ENCODE measurements at regions not wholly inside any gene's neighbourhood (a gene's known extent, or its start where the extent isn't known, plus 50 kb on each side); places are given as distances from the start of the nearest gene placed in this dataset.
A peak's percentile ranks its signal among the peaks of the same experiment; 100 is the strongest.

DNA sequence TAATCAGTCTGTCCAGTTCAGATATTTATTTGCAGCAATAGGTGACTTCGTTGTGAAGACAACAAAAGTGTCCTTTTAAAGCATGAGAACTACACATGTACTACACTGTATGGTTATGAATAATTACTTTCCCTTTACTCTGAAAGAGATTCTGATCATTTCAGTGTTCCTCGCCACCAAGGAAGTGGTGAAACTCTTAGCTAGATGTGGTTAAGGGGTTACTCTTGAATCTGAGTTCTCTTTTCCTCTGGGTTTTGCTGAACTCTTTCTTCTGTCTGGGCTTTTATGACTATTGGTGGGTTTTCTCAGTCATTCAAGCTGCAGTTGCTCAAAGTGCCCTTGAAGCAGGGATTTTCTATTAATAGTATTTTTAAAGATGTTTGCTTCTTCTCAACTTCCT is 127.9 kb upstream of the SEM1 start:
- TF ChIP-seq, protein P1, sequence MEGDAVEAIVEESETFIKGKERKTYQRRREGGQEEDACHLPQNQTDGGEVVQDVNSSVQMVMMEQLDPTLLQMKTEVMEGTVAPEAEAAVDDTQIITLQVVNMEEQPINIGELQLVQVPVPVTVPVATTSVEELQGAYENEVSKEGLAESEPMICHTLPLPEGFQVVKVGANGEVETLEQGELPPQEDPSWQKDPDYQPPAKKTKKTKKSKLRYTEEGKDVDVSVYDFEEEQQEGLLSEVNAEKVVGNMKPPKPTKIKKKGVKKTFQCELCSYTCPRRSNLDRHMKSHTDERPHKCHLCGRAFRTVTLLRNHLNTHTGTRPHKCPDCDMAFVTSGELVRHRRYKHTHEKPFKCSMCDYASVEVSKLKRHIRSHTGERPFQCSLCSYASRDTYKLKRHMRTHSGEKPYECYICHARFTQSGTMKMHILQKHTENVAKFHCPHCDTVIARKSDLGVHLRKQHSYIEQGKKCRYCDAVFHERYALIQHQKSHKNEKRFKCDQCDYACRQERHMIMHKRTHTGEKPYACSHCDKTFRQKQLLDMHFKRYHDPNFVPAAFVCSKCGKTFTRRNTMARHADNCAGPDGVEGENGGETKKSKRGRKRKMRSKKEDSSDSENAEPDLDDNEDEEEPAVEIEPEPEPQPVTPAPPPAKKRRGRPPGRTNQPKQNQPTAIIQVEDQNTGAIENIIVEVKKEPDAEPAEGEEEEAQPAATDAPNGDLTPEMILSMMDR (IDR thresholded peaks at IDR 0.05; ENCODE audit: low read depth, low read length, missing control alignments): no peak
- H3K4me3 ChIP-seq (ENCODE audit: low read depth, low read length): no peak overlapping the region
- DNase-seq (ENCODE audit: low read depth): peak; percentile 18

DNA sequence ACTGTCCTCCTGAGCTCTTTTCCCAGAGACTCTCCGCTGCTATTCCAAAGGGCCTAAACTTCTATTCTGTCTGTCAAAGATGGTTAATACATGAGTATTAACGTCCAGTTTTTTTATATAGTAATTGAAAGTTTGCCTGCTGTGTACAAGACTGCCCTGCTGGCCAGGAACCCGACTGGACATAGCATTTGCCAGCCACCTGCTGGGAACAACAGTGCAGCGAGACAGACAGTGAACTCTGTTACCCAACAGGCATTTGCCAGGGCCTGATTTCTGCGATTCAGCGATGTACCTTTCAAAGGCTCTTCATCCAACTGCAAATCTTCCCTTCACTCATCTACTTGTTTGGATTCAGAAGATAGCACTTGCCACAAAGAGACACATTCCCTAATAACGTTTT is 128.8 kb upstream of the SEM1 start:
- no peak overlapping the region for H3K4me3 ChIP-seq (ENCODE audit: low read depth, low read length)
- DNase-seq (ENCODE audit: low read depth): no peak
- TF ChIP-seq, protein P1 (IDR thresholded peaks at IDR 0.05; ENCODE audit: low read depth, low read length, missing control alignments): no peak

DNA sequence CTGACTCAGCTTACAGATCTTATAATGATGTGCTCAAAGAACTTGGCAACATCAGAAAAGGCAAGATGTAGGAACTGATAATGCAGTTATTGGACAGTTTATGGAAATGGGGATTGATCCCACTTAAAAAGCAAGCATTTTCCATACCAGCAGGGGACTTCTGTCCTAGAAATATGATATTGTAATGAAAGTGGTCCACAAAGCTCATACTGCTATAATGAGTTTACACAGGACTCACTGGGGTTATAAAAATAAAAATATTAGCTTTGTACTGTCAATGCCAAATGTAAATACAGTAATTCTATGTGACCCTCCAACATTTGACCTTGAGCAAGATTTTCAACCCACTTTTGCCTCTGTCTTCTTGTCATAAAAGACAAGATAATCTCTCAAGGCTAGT is 145.5 kb upstream of the SEM1 start:
- no peak overlapping the region for H3K4me3 ChIP-seq (ENCODE audit: low read depth, low read length)
- TF ChIP-seq, protein P1 (IDR thresholded peaks at IDR 0.05; ENCODE audit: low read depth, low read length, missing control alignments): no peak
- no peak for DNase-seq (ENCODE audit: low read depth)

DNA sequence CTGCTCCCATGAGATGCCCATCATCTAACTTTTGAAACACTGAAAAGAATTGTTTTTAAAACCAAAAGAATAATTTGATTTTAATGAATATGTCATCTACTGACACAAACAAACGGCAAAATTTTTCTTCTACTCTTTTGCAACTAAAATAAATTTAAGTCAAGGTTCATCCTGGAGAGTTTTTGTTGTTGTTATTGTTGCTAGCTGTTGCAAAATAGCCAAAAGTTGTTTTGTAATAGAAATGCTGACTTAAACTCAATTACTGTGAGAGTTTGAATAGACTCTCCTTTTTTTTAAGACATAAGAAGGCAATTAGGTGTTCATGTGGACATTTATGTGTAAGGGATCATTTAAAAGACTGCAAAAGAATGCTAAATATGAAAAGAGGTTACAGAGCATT is 146.0 kb upstream of the SEM1 start:
- no peak for DNase-seq (ENCODE audit: low read depth)
- TF ChIP-seq, protein P1 (IDR thresholded peaks at IDR 0.05; ENCODE audit: low read depth, low read length, missing control alignments): no peak
- H3K4me3 ChIP-seq (ENCODE audit: low read depth, low read length): no peak overlapping the region

GRCh38 chr7:96869538-96869937 is 135.8 kb upstream of the DLX6 start:
- no peak overlapping the region for H3K4me3 ChIP-seq (ENCODE audit: low read depth, low read length)
- no peak for DNase-seq (ENCODE audit: low read depth)
- TF ChIP-seq, protein P1 (IDR thresholded peaks at IDR 0.05; ENCODE audit: low read depth, low read length, missing control alignments): no peak

DNA sequence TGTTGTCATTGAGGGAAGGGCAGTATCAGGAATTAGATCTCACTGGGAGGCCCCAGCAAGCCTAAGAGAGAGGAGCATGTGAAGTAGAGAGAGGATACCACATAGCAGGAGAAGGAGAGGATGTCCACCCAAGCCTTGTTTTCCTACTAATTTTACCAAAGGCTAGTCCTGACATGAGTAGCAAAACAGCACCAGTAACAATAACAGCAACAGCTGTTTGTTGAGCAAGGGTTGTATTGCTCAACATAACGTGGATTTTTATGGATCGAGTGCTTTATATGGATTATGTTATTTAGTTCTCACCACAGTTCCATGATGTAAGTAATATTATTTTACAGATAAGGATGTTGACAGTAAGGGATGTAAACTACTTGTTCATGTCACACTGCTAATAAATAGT is 135.2 kb upstream of the DLX6 start:
- no peak for DNase-seq (ENCODE audit: low read depth)
- no peak overlapping the region for H3K4me3 ChIP-seq (ENCODE audit: low read depth, low read length)
- TF ChIP-seq, protein P1 (IDR thresholded peaks at IDR 0.05; ENCODE audit: low read depth, low read length, missing control alignments): no peak

GRCh38 chr7:96870934-96871333 is 134.4 kb upstream of the DLX6 start:
- no peak for DNase-seq (ENCODE audit: low read depth)
- no peak overlapping the region for H3K4me3 ChIP-seq (ENCODE audit: low read depth, low read length)
- TF ChIP-seq, protein P1 (IDR thresholded peaks at IDR 0.05; ENCODE audit: low read depth, low read length, missing control alignments): no peak
